Stimulated activated naive CD4-positive, alpha-beta T cell (primary cell): ENCODE measurements at regions not wholly inside any gene's neighbourhood (a gene's known extent, or its start where the extent isn't known, plus 50 kb on each side); places are given as distances from the start of the nearest gene placed in this dataset.

Experiments used
- DNase-seq, 6 experiments: peaks; one replicate each; lab custom pipeline; 2025; lab: John Stamatoyannopoulos, UW

GRCh38 chr6:225907-226306, 66.4 kb upstream of the DUSP22 start:
- no peak for DNase-seq

- DNase-seq, result no peak
These were observed 65.7 kb upstream of the DUSP22 start for GRCh38 chr6:226516-227073.

DNA sequence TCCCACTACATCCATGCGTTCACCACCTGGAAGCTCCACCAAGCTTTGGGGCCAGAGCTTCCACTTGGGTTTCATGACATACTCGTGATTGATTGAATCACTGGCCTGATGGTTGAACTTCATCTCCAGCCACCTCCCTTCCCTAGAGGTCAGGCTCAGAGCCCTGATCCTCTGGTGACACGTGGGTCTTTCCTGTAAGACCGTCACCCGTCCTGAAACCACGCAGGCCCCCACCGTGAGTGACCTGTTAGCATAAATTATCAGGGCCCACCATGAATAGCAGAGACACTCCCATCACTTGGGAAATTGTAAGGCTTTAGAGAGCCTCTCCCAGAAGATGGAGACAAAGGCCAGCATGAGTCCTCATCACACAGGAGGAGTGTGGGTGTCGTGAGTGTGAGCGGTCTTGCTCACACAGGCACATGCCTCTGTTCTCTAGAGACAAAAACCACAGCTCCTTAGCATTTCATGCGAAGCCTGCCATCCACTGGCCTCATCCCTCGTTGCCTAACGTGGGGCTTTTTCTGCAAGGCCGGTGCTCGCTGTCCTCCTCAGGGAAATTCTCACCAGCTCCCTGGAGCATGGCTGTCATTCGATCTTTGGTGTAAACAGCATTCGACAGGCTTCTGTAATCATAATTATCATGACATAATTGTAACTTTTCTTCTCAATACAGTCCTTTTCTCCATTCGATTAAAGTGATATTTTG, 65.1 kb upstream of the DUSP22 start:
- no peak for DNase-seq

- no peak for DNase-seq
These were observed 64.4 kb upstream of the DUSP22 start for GRCh38 chr6:227812-228338.

DNA sequence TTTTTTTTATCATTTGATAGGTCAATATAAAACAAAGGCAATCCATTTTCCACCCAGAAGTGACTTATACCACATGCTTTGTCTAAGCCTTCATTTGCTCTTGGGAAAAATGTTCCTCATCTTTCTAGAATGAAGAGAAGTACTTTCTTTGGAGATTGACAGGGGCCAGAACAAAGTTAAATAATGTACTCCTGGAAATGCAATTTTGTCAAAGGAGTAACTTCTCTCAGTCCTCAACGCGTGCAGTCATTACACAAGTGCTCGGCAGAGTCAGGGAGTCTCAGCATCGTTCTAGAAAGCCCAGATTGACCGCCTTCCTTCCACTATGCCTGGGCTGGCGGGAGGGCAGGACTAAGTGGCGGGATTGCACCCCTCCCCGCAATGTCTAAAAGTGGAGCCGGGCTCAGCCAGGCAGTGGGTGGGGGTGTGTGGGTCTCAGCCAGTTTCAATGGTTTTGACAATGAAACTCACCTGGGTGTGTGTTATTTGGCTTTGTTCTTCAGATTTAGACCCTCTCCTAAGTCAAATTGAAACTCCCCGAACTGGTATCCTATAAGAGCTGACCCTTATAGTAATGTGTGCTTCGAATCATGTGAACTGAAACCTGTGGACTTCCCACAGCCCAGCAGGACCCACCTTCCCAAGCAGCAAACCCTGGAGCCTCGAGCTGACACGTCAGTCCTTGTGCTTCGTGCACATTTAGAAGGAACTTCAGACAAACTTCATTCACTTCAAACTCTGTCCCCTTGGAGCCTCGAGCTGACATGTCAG, 63.2 kb upstream of the DUSP22 start:
- no peak for DNase-seq

GRCh38 chr6:231779-232178, 60.5 kb upstream of the DUSP22 start:
- DNase-seq, result no peak

DNA sequence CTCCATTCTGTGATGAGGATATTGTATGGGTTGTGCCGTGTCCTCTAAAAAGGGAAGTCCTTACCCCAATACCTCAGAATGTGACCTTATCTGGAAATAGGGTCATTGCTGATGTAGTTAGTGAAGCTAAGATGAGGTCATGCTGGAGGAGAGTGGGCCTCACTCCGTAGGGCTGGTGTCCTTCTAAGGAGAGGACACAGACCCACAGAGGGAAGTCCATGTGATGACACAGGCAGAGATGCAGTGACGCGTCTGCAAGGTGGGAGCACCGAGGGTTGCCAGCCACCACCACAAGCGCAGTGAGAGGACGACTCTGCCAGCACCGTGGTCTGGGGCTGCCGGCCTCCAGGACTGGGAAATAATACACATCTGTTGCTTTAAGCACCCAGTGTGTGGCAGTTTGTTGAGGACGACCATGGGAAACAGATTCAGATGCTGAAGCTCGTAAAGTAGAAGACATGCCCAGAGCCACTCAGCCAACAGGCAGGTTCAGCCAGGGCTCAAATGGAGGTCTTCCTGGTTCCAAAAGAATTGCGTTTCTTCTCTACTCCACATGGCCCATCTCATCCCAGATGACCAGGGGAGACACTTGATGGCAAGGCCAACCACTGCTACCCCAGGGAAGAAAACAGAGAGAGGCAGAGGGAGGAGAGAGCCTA, 59.2 kb upstream of the DUSP22 start:
- no peak for DNase-seq

DNA sequence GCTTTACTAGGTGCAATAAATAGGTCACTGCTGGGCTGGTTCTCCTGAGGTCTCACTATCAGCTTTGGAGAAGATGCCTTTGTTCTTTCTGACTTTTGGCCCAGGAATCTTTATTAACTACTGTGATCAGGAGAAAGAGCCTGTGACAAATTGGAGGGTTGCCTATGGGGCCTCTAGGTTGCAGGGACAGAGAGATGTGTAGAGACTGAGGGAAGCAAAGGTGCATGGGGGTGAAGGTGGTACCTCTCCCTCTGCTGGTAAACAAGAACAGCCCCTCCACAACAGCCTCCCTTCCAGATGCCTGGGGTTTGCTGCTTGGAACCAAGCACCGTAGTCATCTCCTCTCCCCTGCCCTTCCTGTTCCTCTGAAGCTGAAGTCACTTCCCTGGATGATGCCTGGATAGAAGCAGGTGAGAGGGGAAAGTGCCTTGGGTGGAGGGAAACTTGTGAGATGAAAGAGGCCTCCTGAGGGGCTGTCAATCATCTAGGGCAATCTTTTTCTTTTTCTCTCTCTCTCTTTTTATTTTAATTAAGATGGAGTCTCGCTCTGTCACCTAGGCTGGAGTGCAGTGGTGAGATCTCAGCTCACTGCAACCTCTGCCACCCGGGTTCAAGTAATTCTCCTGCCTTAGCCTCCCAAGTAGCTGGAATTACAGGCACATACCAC, 57.4 kb upstream of the DUSP22 start:
- DNase-seq, result no peak

GRCh38 chr6:235763-236360, 56.4 kb upstream of the DUSP22 start:
- DNase-seq, result peak in 4 of 6 experiments; percentile 10 to 55 (median 42)

GRCh38 chr6:236519-236918, 55.8 kb upstream of the DUSP22 start:
- no peak for DNase-seq

DNA sequence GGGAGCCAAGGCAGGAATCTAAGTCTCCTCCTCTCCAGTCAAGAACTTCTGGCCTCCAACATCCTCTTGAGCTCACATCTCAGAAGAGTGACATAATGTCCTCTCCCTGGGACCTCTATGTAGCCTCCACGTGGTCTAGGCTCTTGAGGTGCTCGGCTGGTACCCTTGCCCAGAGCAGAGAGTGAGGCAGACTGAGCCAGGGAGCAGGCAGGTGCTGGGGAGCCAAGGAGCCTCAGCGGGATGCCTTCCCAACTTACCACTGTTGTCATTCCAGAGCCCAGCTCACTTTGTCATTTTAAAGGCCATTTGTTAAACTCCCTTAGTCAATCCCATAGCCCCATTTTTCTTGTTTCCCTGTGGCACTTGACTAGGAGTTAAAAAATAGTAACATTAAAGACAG, 52.1 kb upstream of the DUSP22 start:
- no peak for DNase-seq

- DNase-seq, result no peak
These were observed 50.9 kb upstream of the DUSP22 start for GRCh38 chr6:241336-241865.
